ENCODE measurements at regions not wholly inside any gene's neighbourhood (a gene's known extent, or its start where the extent isn't known, plus 50 kb on each side); places are given as distances from the start of the nearest gene placed in this dataset.
"Not testable (repeated sequence)": the region's sequence is repeated elsewhere in the genome, so short reads cannot be mapped to it uniquely, and the experiment has no call there.

GRCh38 chr2:14975381-14975780 lies 342.9 kb downstream of the LRATD1 start:
- no peak for DNase-seq (ENCODE audit: low read depth)

DNA sequence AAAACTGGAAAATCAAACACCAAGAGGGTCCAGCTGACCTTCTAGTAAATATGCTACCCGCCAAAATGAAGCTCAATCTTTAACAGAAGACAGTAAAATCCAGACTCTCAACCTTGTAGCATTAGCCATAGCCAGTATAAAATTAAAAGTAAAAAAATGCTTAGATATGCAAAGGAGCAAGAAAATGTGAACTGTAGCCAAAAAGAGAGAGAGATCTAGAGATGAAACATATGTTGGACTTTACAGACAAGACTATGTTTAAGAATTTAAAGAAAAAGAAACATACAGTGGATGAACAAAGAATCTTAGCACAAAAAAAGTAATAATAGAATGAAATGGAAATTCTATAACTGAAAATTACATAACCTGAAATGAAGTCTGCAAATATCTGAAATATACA lies 344.5 kb downstream of the LRATD1 start:
- DNase-seq (ENCODE audit: low read depth), result no peak

- DNase-seq (ENCODE audit: low read depth), result no peak
These were observed 346.3 kb downstream of the LRATD1 start for GRCh38 chr2:14978845-14979244.

- DNase-seq (ENCODE audit: low read depth), result no peak
These were observed 350.3 kb downstream of the LRATD1 start for GRCh38 chr2:14982790-14983189.

DNA sequence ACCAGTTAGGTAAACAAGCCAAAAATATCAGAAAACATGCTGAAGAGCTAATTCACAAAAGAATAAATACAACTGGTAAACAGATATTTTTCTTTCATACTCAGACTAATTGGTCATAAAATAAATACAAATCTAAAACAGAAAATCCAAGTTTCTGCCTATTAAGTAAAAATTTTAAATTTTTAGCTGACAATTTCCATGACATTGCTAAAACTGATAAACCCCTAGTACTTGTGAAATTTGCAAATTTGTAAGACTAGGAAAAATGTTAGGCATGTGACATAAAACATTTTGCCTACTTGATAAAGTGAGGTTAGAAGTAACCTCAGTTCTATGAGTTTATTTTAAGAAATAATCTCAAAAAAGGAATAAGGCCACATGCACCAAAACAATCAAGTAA lies 356.1 kb downstream of the LRATD1 start:
- DNase-seq (ENCODE audit: low read depth), result no peak

GRCh38 chr2:14991723-14992122 lies 359.2 kb downstream of the LRATD1 start:
- no peak for DNase-seq (ENCODE audit: low read depth)

- no peak for DNase-seq (ENCODE audit: low read depth)
These were observed 362.2 kb downstream of the LRATD1 start for GRCh38 chr2:14994721-14995120.

DNA sequence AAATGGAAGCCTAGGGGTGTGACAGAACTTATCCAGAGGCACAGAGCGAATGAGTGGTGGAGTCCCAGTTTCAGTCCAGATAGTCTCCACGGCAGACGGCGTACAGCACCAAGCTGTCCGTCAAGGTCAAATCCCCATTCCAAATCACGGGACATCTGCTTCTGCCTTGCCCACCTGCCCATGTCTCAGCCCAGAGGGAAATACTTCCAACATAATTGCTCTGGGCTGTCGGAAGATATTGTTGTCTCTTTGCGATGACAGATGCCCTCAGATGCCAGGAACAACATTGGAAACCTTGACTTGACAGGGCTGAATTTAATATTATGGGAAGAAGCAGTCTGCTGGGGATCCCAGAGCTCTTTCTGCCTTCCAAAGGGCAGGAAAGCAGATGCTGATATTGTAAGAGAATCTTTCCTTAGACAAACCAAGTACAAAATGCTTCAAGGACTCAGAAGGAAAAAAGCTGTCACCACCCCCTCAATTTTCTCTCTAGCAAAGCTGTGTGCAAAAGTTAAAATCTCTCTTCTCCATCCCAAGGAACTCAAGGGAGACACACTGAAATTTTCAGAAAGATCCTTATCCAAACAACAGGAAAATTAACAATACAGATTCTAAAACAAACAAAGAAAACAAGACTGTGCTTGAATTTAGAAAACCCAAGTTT lies 364.0 kb downstream of the LRATD1 start:
- DNase-seq (ENCODE audit: low read depth), result no peak

DNA sequence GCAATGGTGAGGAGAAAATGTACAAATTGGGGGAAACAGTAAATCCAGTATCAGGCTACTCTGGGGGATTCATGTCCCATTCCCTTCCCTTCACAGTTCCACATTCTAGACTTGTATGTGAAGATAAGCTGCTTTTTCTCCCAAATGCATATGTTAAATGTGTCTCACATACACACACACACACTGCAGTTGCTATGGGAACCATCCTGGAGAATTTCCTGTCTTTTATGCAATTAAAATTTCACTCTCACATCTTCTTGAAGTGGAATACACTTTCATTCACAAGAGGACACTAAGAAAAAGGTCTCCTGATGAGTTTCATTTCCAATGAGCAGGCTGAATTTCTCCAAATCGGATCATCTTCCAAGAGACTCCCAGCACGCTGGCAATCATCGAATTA lies 366.0 kb downstream of the LRATD1 start:
- no peak for DNase-seq (ENCODE audit: low read depth)

GRCh38 chr2:14999114-14999661 lies 366.7 kb downstream of the LRATD1 start:
- no peak for DNase-seq (ENCODE audit: low read depth)

DNA sequence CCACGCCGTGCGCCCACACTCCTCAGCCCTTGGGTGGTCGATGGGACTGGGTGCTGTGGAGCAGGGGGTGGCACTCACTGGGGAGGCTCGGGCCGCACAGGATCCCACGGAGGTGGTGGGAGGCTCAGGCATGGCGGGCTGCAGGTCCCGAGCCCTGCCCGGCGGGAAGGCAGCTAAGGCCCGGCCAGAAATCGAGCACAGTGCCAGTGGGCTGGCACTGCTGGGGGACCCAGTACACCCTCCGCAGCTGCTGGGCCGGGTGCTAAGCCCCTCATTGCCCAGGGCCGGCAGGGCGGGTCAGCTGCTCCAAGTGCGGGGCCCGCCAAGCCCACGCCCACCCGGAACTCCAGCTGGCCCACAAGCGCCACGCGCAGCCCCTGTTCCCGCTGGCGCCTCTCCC lies 370.0 kb downstream of the LRATD1 start:
- not testable (repeated sequence) for DNase-seq (ENCODE audit: low read depth)

DNA sequence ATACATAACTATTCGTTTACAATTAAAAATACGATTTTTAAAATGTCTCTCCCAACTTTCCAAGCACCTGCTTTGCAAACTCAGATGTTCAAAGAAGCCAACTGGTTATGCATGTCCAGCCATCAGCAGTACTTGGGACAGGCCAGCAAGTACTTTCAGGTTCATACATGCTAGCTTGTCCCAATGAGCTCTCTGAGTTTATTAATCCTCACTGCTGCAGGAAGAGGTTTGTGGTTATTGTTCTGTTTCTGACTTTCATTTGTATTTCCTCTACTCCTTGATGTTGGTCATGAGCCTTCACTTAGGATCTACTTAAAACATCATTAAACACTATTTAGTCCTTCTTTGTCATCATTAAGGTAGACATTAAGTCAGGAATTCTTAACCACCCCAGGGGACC lies 374.1 kb downstream of the LRATD1 start:
- no peak for DNase-seq (ENCODE audit: low read depth)

DNA sequence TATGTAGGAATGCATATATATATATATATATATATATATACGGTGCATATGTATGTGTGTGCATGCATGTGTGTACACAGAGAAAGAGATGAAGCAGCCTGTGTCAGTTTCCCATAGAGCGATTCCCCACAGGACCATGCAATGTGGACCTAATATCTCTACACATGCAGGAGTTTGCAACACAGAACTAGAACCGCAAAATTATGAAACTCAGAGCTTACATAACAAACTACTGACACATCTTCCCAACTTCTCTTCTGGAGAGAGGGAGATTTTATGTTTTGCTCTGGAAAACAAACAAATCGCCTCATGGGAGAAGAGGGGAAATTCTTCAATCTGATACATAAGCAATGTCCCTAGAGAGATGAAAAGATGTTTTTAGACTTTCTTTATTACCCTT lies 377.2 kb downstream of the LRATD1 start:
- no peak for DNase-seq (ENCODE audit: low read depth)

DNA sequence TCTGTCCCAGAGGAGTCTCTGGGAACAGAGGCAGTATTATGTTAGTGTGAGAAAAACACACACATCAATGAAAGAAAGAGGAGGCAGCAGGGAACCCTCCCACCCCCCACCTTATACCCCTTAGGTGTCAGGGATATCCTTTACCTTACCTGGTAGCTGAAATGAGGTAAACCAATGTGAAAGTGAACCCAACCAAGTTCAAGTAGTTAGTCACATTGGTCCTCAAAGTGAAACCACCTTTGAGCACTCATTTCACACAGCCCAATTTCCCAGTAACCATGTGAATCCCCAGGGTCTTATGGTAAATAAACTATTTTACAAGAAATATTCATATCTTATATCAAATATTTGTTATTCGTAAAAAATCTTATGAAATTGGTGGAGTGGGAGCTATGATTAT lies 377.8 kb downstream of the LRATD1 start:
- no peak for DNase-seq (ENCODE audit: low read depth)

DNA sequence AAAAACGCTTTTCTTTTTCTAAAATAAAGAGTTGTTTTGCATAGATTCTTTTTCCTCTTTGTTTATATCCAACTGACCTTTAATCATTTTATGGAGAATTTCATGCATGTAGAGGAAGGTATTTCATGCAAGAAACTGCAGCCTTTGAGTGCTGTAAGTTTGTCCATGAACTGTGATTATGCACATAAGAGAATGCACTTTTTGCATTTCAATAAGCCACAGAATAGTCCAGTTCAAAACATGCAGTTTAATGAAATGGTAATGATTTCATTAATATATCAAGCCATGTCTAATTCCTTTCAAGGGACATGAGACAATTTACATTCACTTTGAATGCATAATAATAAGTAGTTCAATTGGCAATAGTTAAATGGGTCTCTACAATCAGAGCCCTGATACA lies 386.3 kb downstream of the LRATD1 start:
- no peak for DNase-seq (ENCODE audit: low read depth)

- DNase-seq (ENCODE audit: low read depth), result no peak
These were observed 390.7 kb downstream of the LRATD1 start for GRCh38 chr2:15023221-15023620.

- no peak for DNase-seq (ENCODE audit: low read depth)
These were observed 395.9 kb downstream of the LRATD1 start for GRCh38 chr2:15028406-15028805.

GRCh38 chr2:15031745-15032240 lies 399.3 kb downstream of the LRATD1 start:
- no peak for DNase-seq (ENCODE audit: low read depth)

GRCh38 chr2:15034246-15034645 lies 401.7 kb downstream of the LRATD1 start:
- no peak for DNase-seq (ENCODE audit: low read depth)

DNA sequence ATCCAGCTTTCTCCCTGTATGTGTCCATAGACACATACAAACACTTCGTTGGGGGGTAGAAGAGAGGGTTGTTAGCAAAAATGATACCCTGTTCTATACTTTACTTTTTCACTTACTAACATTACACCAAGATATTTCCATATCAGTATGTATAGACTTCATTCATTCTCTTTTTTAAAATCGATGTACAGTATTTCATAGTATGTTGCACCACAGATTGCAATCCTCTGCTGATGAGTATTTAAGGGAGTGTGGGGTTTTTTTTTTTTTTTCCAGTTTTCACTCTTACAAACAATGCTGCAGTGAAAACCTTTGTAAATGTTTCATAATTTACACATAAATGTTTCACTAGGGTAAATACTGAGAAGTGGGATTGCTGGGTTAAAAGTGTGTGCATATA lies 402.3 kb downstream of the LRATD1 start:
- DNase-seq (ENCODE audit: low read depth), result no peak

- DNase-seq (ENCODE audit: low read depth), result no peak
These were observed 406.1 kb downstream of the LRATD1 start for GRCh38 chr2:15038366-15039364.

DNA sequence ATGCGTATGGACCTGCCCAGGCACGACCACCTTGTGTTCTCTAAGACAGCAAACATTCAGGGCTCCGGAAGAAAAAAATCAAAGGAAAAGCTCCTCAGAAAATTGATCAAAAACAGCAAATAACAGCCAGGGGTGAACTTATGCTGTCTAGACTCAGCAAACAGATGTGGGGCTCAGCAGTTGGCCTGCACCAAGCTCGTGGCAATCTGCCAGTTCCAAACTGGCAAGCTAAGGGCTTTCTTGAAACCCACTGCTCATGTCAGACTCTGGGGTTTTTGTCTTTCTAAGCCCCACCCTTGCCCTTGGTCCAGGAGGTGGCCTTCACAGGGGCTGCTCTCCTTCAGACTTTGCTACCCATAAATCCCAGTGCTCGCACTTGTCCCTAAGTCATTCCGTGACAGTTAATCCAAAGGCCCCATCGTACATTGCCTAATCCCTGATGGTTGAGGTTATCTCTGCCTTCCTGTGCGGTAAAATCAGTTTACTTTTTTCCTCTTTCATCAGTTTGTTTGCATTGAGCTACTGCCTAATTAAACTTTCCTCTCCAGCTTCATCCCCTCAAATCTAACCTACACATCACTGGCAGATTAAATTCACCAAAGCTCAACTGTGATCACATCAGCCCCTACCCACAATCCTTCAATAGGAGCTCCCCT lies 408.0 kb downstream of the LRATD1 start:
- DNase-seq (ENCODE audit: low read depth), result no peak

Data from myocyte (in vitro differentiated cells).